NCI-H2029 (cell line): ENCODE measurements at regions not wholly inside any gene's neighbourhood (a gene's known extent, or its start where the extent isn't known, plus 50 kb on each side); places are given as distances from the start of the nearest gene placed in this dataset.
A peak's percentile ranks its signal among the peaks of the same experiment; 100 is the strongest.

Experiments
- DNase-seq: peaks from one replicate; lab custom pipeline; 2025; lab: John Stamatoyannopoulos, UW

GRCh38 chr13:108156749-108157148 lies 58.6 kb downstream of the LIG4 start:
- no peak for DNase-seq

GRCh38 chr13:108155185-108156106 lies 59.9 kb downstream of the LIG4 start:
- DNase-seq, result peak; percentile 20

GRCh38 chr13:108154421-108154858 lies 60.9 kb downstream of the LIG4 start:
- DNase-seq, result no peak

GRCh38 chr13:108146642-108147041 lies 68.7 kb downstream of the LIG4 start:
- no peak for DNase-seq

- DNase-seq, result no peak
Observed at GRCh38 chr13:108142702-108143436, 72.5 kb downstream of the LIG4 start.

- DNase-seq, result no peak
Observed at GRCh38 chr13:108137176-108137575, 78.2 kb downstream of the LIG4 start.

- DNase-seq, result no peak
Observed at GRCh38 chr13:108127406-108127805, 87.9 kb downstream of the LIG4 start.

GRCh38 chr13:108126056-108126455 lies 89.3 kb downstream of the LIG4 start:
- DNase-seq, result no peak

GRCh38 chr13:108121406-108121805 lies 93.9 kb downstream of the LIG4 start:
- DNase-seq, result no peak

- no peak for DNase-seq
Observed at GRCh38 chr13:108120856-108121255, 94.5 kb downstream of the LIG4 start.

GRCh38 chr13:108120302-108120701 lies 95.0 kb downstream of the LIG4 start:
- no peak for DNase-seq

- DNase-seq, result no peak
Observed at GRCh38 chr13:108115738-108116137, 99.6 kb downstream of the LIG4 start.

- DNase-seq, result no peak
Observed at GRCh38 chr13:108113407-108113806, 101.9 kb downstream of the LIG4 start.

- DNase-seq, result no peak
Observed at GRCh38 chr13:108104736-108105135, 110.6 kb downstream of the LIG4 start.

GRCh38 chr13:108102771-108103170 lies 112.6 kb downstream of the LIG4 start:
- DNase-seq, result no peak

- no peak for DNase-seq
Observed at GRCh38 chr13:108096301-108096915, 118.9 kb downstream of the LIG4 start.

- DNase-seq, result no peak
Observed at GRCh38 chr13:108095036-108095435, 120.3 kb downstream of the LIG4 start.

GRCh38 chr13:108093616-108094015 lies 121.7 kb downstream of the LIG4 start:
- DNase-seq, result no peak

GRCh38 chr13:108087810-108088209 lies 127.5 kb downstream of the LIG4 start:
- no peak for DNase-seq

GRCh38 chr13:108086678-108087077 lies 128.7 kb downstream of the LIG4 start:
- no peak for DNase-seq

GRCh38 chr13:108084840-108085239 lies 130.5 kb downstream of the LIG4 start:
- no peak for DNase-seq

GRCh38 chr13:108083056-108083455 lies 132.3 kb downstream of the LIG4 start:
- DNase-seq, result no peak

- DNase-seq, result no peak
Observed at GRCh38 chr13:108082481-108082880, 132.9 kb downstream of the LIG4 start.
